Endothelial cell of umbilical vein (primary cell): ENCODE measurements at regions not wholly inside any gene's neighbourhood (a gene's known extent, or its start where the extent isn't known, plus 50 kb on each side); places are given as distances from the start of the nearest gene placed in this dataset.

Experiments
- BruUV-seq: library from RNA; stranded (reverse); fragments of 400-500 nt; replicated peaks from 2 replicates; lab custom pipeline; 2021; lab: Mats Ljungman, UMichigan
- CTCF ChIA-PET: fragments of 300-600, 350-600 bp; sonication (Branson Sonifier 250); formaldehyde crosslinking; loops from one replicate; lab custom pipeline; 2021; ENCODE audit warnings: antibody characterized with exemption, inconsistent platforms; lab: Charles Lee
- POLR2A ChIA-PET: fragments of 300-600, 350-600 bp; sonication (Branson Sonifier 250); formaldehyde crosslinking; loops from one replicate; lab custom pipeline; 2021; ENCODE audit warnings: antibody characterized with exemption, inconsistent platforms; lab: Charles Lee
- DNase-seq: peaks from one replicate; pipeline ENCODE4 v3.0.0-alpha.2; 2011; ENCODE audit warnings: low read depth, low spot score
- FAIRE-seq: peaks from 2 replicates; lab custom pipeline; 2011; peaks lifted over from hg19 to GRCh38; lab: Jason Lieb, UNC
- H2AFZ ChIP-seq: 2 replicates; pipeline ENCODE4 v1.6.0; 2012; ENCODE audit warnings: low read depth, low read length, control low read depth, inconsistent platforms
- H3K27ac ChIP-seq: 2 replicates; pipeline ENCODE4 v1.5.1; 2011; ENCODE audit warnings: low read depth, mild to moderate bottlenecking, control low read depth, low read length, moderate library complexity; ENCODE audit not compliant: insufficient read depth
- H3K27me3 ChIP-seq, 2 experiments: 2 replicates each; pipeline versions ENCODE4 v1.6.0 to v1.6.1; 2011; ENCODE audit warnings: low read length in 2 of 2, mixed read lengths in 1 of 2; ENCODE audit not compliant: control insufficient read depth in 2 of 2, insufficient read depth in 2 of 2
- H3K36me3 ChIP-seq, 2 experiments: 2 replicates in 1 of 2; 3 replicates in 1 of 2; pipeline ENCODE4 v1.5.1; 2011; ENCODE audit warnings: low read length in 2 of 2, mild to moderate bottlenecking in 1 of 2, moderate library complexity in 1 of 2; ENCODE audit not compliant: control insufficient read depth in 2 of 2, insufficient read depth in 2 of 2; ENCODE audit errors: extremely low read depth in 1 of 2
- H3K4me1 ChIP-seq: 3 replicates; pipeline ENCODE4 v1.5.1; 2011; ENCODE audit warnings: mild to moderate bottlenecking, low read length; ENCODE audit not compliant: control insufficient read depth, insufficient read depth; ENCODE audit errors: extremely low read depth
- H3K4me2 ChIP-seq: 2 replicates; pipeline ENCODE4 v1.6.1; 2011; ENCODE audit warnings: low read length, control low read depth, mixed read lengths; ENCODE audit not compliant: insufficient read depth
- H3K4me3 ChIP-seq, 3 experiments: fragments of 200-600 bp in 1 of 3; sonication (generic), shearing (Covaris generic) in 1 of 3; replicated peaks in 1 of 3; 2 replicates each; pipeline ENCODE4 v1.5.1; 2011 to 2016; ENCODE audit warnings: control low read depth in 3 of 3, low read length in 3 of 3, mild to moderate bottlenecking in 2 of 3, inconsistent platforms in 1 of 3, low read depth in 1 of 3, moderate library complexity in 1 of 3; ENCODE audit not compliant: insufficient read depth in 1 of 3
- H3K79me2 ChIP-seq: 2 replicates; pipeline ENCODE4 v1.6.0; 2012; ENCODE audit warnings: low read length, inconsistent platforms; ENCODE audit not compliant: control insufficient read depth, insufficient read depth
- H3K9ac ChIP-seq: replicated peaks from 2 replicates; pipeline ENCODE3; 2011; ENCODE audit warnings: low read length, control low read depth; ENCODE audit not compliant: insufficient read depth; ENCODE audit errors: extremely low read depth
- H3K9me1 ChIP-seq: replicated peaks from 3 replicates; pipeline ENCODE4 v1.6.0; 2011; ENCODE audit warnings: mild to moderate bottlenecking, low read length; ENCODE audit not compliant: control insufficient read depth, insufficient read depth; ENCODE audit errors: extremely low read depth
- H3K9me3 ChIP-seq: replicated peaks from 2 replicates; pipeline ENCODE4 v1.5.1; 2012; ENCODE audit warnings: low read length, inconsistent platforms; ENCODE audit not compliant: control insufficient read depth, insufficient read depth
- H4K20me1 ChIP-seq: replicated peaks from 2 replicates; pipeline ENCODE3; 2011; ENCODE audit warnings: mild to moderate bottlenecking, low read length; ENCODE audit not compliant: control insufficient read depth, insufficient read depth; ENCODE audit errors: extremely low read depth
- EZH2 ChIP-seq: IDR thresholded peaks from 2 replicates; pipeline ENCODE4 v1.6.1; 2012; ENCODE audit warnings: borderline replicate concordance, low read depth, mild to moderate bottlenecking, moderate library complexity, low read length, inconsistent platforms; ENCODE audit not compliant: severe bottlenecking
- FOS ChIP-seq: IDR thresholded peaks from 2 replicates; pipeline ENCODE4 v1.6.1; 2011; ENCODE audit warnings: mild to moderate bottlenecking, low read length, moderate library complexity, borderline replicate concordance; ENCODE audit not compliant: insufficient read depth
- GATA2 ChIP-seq: IDR thresholded peaks from 2 replicates; pipeline ENCODE4 v1.7.0; 2011; ENCODE audit warnings: low read depth, mild to moderate bottlenecking, moderate library complexity, mixed read lengths, low read length; ENCODE audit not compliant: insufficient read length, insufficient read depth
- JUN ChIP-seq: IDR thresholded peaks from 2 replicates; pipeline ENCODE4 v1.6.1; 2011; ENCODE audit warnings: borderline replicate concordance, low read depth; ENCODE audit not compliant: insufficient read length, insufficient read depth
- MYC ChIP-seq: IDR thresholded peaks from one replicate; pipeline ENCODE4 v1.6.1; 2011; ENCODE audit warnings: mild to moderate bottlenecking, low read depth, low read length
- POLR2A ChIP-seq: IDR thresholded peaks from 2 replicates; pipeline ENCODE4 v1.6.1; 2012; ENCODE audit warnings: low read depth, mild to moderate bottlenecking, control low read depth, low read length
- POLR2AphosphoS5 ChIP-seq: IDR thresholded peaks from 2 replicates; pipeline ENCODE4 v1.6.1; 2012; ENCODE audit warnings: low read depth, mild to moderate bottlenecking, control low read depth, low read length, moderate library complexity; ENCODE audit not compliant: insufficient read depth
- dilution Hi-C: fragments of 300-500 bp; cut with MboI; formaldehyde crosslinking; loops from one replicate; pipeline ENCODE4 v1.15.0; 2019; ENCODE audit warnings: low sequenced_read_pairs; ENCODE audit not compliant: extremely low pct_ligation_motif_present
- intact Hi-C: fragments of 100-400 bp; cut with micrococcal nuclease; formaldehyde crosslinking; loops from one replicate; pipeline ENCODE4 v1.10.0; 2022
- TF ChIP-seq, protein P1 (sequence below), 2 donors: IDR thresholded peaks; 1 replicate in 1 of 2; 2 replicates in 1 of 2; pipeline ENCODE4 v1.5.1; 2011; ENCODE audit warnings: low read length in 2 of 2, mild to moderate bottlenecking in 2 of 2, moderate library complexity in 2 of 2, control low read depth in 1 of 2, inconsistent platforms in 1 of 2, low read depth in 1 of 2; ENCODE audit not compliant: insufficient read depth in 1 of 2; ENCODE audit errors: extremely low read depth in 1 of 2
- TF ChIP-seq, protein P2 (sequence below): IDR thresholded peaks from 2 replicates; pipeline ENCODE4 v1.6.1; 2011; ENCODE audit not compliant: insufficient read depth, insufficient read length

DNA sequence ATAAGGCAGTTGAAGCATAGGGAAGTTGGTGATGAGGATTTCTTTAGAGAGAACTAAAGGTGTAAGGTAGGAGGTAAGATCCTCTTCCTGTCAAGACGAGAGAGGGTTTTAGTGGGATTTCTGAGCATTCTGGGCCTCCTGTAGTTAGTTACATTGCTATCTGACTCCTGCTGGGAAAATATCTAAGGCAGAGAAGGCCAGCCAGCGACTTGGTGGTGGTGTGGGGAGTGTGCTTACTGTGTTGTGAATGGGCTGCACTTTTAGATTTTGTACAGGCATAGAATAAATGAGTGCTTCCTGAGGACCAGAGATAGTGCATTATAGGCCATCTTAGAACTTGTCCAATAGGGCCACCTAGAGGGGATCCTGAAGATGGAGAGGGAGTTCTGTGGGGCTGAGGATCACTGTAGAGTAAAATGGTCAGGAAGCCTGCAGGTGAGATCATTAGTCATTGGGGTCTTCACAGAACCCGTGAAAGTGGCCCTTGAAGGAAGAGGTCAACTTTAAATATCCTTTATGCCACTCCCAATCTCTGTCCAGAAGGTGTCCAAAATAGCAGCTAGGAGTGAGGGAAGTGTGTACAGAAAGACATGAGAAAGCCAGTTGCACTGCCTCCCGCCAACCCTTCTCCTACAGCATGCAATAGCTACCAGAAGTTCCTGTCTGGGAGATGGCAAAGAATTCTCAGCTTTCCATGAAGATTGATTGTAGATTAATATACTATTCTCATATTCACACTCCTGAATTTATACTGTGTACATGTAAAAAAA, 266.6 kb downstream of the POLR1F start:
- Histone ChIP-seq H3K79me2 (no peaks in the 10 kb centered on the region), H3K27ac (no peak overlapping the region), H3K4me1 (no peaks in the 10 kb centered on the region), H3K4me2 (no peak overlapping the region), H3K36me3 (no peaks in the 10 kb centered on the region), H3K9ac (no peak overlapping the region), H3K4me3 (no peak overlapping the region), H3K9me3 (no peaks in the 10 kb centered on the region), H2AFZ (no peak overlapping the region), H3K27me3 (peaks cover 0 to 3% of the 10 kb centered on the region in 2 experiments), H3K9me1 (no peaks in the 10 kb centered on the region), H4K20me1 (no peaks in the 10 kb centered on the region)
- intact Hi-C loops = loop anchor here (1.0 to 5.0 kb wide), 3 partner anchors 320 to 1090 kb away; no protein-coding TSS in a partner anchor
- DNase-seq (peak; percentile 30), FAIRE-seq (no peak)
- dilution Hi-C loops = no loop called here
- ChIA-PET POLR2A (no interaction called here), CTCF (interaction anchor here (0.6 to 4.7 kb wide), 4 partner anchors 321 to 1089 kb away, joined by 3 to 35 read pairs (median 4); no protein-coding TSS in a partner anchor)
- TF ChIP-seq EZH2 = no peak
- TF ChIP-seq, protein P1, sequence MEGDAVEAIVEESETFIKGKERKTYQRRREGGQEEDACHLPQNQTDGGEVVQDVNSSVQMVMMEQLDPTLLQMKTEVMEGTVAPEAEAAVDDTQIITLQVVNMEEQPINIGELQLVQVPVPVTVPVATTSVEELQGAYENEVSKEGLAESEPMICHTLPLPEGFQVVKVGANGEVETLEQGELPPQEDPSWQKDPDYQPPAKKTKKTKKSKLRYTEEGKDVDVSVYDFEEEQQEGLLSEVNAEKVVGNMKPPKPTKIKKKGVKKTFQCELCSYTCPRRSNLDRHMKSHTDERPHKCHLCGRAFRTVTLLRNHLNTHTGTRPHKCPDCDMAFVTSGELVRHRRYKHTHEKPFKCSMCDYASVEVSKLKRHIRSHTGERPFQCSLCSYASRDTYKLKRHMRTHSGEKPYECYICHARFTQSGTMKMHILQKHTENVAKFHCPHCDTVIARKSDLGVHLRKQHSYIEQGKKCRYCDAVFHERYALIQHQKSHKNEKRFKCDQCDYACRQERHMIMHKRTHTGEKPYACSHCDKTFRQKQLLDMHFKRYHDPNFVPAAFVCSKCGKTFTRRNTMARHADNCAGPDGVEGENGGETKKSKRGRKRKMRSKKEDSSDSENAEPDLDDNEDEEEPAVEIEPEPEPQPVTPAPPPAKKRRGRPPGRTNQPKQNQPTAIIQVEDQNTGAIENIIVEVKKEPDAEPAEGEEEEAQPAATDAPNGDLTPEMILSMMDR (IDR thresholded peaks at IDR 0.05; ENCODE audit: extremely low read depth in 1 of 2, insufficient read depth in 1 of 2, low read depth in 1 of 2, low read length in 2 of 2) = peak; percentile 20 to 21
- BruUV-seq = no TSS peak

DNA sequence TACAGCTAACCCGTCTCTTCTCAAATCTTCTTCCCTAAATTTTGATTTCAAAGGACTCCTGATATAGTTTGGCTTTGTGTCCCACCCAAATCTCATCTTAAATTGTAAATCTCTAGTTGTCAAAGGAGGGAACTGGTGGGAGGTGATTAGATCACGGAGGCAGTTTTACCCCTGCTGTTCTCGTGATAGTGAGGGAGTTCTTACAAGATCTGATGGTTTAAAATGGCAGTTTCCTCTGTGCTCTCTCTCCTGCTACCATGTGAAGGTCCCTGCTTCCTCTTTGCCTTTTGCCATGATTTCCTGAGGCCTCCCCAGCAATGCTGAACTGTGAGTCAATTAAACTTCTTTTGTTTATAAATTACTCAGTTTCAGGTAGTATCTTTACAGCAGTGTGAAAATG, 269.3 kb downstream of the POLR1F start:
- no peaks in the 10 kb centered on the region for H3K36me3 ChIP-seq
- no peaks in the 10 kb centered on the region for H3K79me2 ChIP-seq
- intact Hi-C loops = no loop called here
- DNase-seq (no peak), FAIRE-seq (no peak)
- peaks cover 0 to 3% of the 10 kb centered on the region in 2 experiments for H3K27me3 ChIP-seq
- H3K4me2 ChIP-seq = no peak overlapping the region
- H3K27ac ChIP-seq = no peak overlapping the region
- H3K9ac ChIP-seq = no peak overlapping the region
- H3K4me1 ChIP-seq = no peaks in the 10 kb centered on the region
- TF ChIP-seq POLR2AphosphoS5 = no peak
- TF ChIP-seq JUN = no peak
- no peak for TF ChIP-seq EZH2
- TF ChIP-seq POLR2A = no peak
- TF ChIP-seq MYC = no peak
- TF ChIP-seq, protein P1 (IDR thresholded peaks at IDR 0.05; ENCODE audit: extremely low read depth in 1 of 2, insufficient read depth in 1 of 2, low read depth in 1 of 2, low read length in 2 of 2) = no peak
- TF ChIP-seq FOS = no peak
- TF ChIP-seq, protein P2, sequence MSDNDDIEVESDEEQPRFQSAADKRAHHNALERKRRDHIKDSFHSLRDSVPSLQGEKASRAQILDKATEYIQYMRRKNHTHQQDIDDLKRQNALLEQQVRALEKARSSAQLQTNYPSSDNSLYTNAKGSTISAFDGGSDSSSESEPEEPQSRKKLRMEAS = no peak
- TF ChIP-seq GATA2 = no peak
- no peaks in the 10 kb centered on the region for H3K9me1 ChIP-seq
- no peaks in the 10 kb centered on the region for H3K9me3 ChIP-seq
- ChIA-PET POLR2A (no interaction called here), CTCF (no interaction called here)
- no TSS peak for BruUV-seq
- H4K20me1 ChIP-seq = no peaks in the 10 kb centered on the region
- H2AFZ ChIP-seq = no peak overlapping the region
- dilution Hi-C loops = no loop called here
- no peak overlapping the region for H3K4me3 ChIP-seq
